Spleen (tissue), 11 donors: ENCODE measurements at regions not wholly inside any gene's neighbourhood (a gene's known extent, or its start where the extent isn't known, plus 50 kb on each side); places are given as distances from the start of the nearest gene placed in this dataset.

Experiments used
- DNase-seq: peaks from one replicate; pipeline ENCODE4 v3.0.0-alpha.2; 2020
- H3K27ac ChIP-seq, 8 donors: fragments of 200-600 bp; sonication (generic) in 7 of 8; 1 replicate in 4 of 8; 2 replicates in 4 of 8; pipeline versions ENCODE4 v1.5.0 to v1.8.0; 2016 to 2021; ENCODE audit warnings: inconsistent platforms in 4 of 8, mild to moderate bottlenecking in 4 of 8, moderate library complexity in 1 of 8
- H3K27me3 ChIP-seq, 7 donors: fragments of 200-600 bp; sonication (generic) in 6 of 7; replicated peaks in 1 of 7; 1 replicate in 4 of 7; 2 replicates in 3 of 7; pipeline versions ENCODE4 v1.5.0 to v1.8.0; 2016 to 2021; ENCODE audit warnings: inconsistent platforms in 3 of 7, mild to moderate bottlenecking in 1 of 7
- H3K36me3 ChIP-seq, 6 donors: fragments of 200-600 bp; sonication (generic) in 5 of 6; 1 replicate in 4 of 6; 2 replicates in 2 of 6; pipeline versions ENCODE4 v1.5.0 to v1.8.0; 2016 to 2021; ENCODE audit warnings: inconsistent platforms in 2 of 6
- H3K4me1 ChIP-seq, 6 donors: fragments of 200-600 bp; sonication (generic) in 5 of 6; 1 replicate in 3 of 6; 2 replicates in 3 of 6; pipeline versions ENCODE4 v1.5.0 to v1.8.0; 2016 to 2021; ENCODE audit warnings: inconsistent platforms in 3 of 6
- H3K4me3 ChIP-seq, 8 donors: fragments of 200-600 bp; sonication (generic) in 7 of 8; 1 replicate in 4 of 8; 2 replicates in 4 of 8; pipeline versions ENCODE4 v1.5.0 to v1.8.0; 2016 to 2021; ENCODE audit warnings: inconsistent platforms in 4 of 8, mild to moderate bottlenecking in 4 of 8, moderate library complexity in 2 of 8
- H3K9me3 ChIP-seq, 8 donors: fragments of 200-600 bp; sonication (generic) in 7 of 8; 1 replicate in 4 of 8; 2 replicates in 4 of 8; pipeline versions ENCODE4 v1.5.0 to v1.8.0; 2016 to 2021; ENCODE audit warnings: inconsistent platforms in 4 of 8
- CTCF ChIP-seq, 11 experiments: fragments of 200-600 bp in 7 of 11; fragments of 450-650 bp in 4 of 11; sonication (generic) in 4 of 11; IDR thresholded peaks in 8 of 11; conservative IDR thresholded peaks in 3 of 11; 1 replicate in 7 of 11; 2 replicates in 4 of 11; pipeline versions ENCODE4 v1.4.0 to v1.8.0; 2016 to 2021; ENCODE audit warnings: antibody characterized with exemption in 11 of 11, inconsistent platforms in 4 of 11, mild to moderate bottlenecking in 1 of 11
- POLR2A ChIP-seq, 3 donors: fragments of 450-650 bp; IDR thresholded peaks; one replicate each; pipeline ENCODE4 v1.5.1; 2017; ENCODE audit warnings: antibody characterized with exemption in 3 of 3, mild to moderate bottlenecking in 1 of 3
- POLR2AphosphoS5 ChIP-seq, 3 donors: sonication (generic); formaldehyde crosslinking; IDR thresholded peaks; one replicate each; pipeline ENCODE4 v1.5.1; 2017; ENCODE audit warnings: antibody characterized with exemption in 3 of 3
- WGBS, 5 donors: extraction: QIAGEN DNeasy Blood & Tissue Kit in 3 of 5; methylation state at CpG; one replicate each; pipeline versions ENCODE4 v1.1.5 to v1.1.7; 2013 to 2018; 5-methylcytosine and 5-hydroxymethylcytosine counted together
- intact Hi-C: fragments of 100-400 bp; cut with DNase I; formaldehyde crosslinking; loops from one replicate; pipeline ENCODE4 v1.15.0; 2023; ENCODE audit warnings: low total_unique reads
- donor health status: healthy with polysubstance abuse.
- donor health status: DM: no; HTN: no; CAD: no; lungs with moderate emphysema.
- donor health status: DM: no; HTN: no; CAD: no.
- donor health status: Bipolar disorder and iron deficiency.
- donor health status: healthy.
- donor health status: DM: no; HTN: no; CAD: no.
- donor health status: DM: yes; HTN: yes; CAD: no.

GRCh38 chr4:25981749-25982148 lies 67.7 kb downstream of the SMIM20 start:
- no peak for TF ChIP-seq POLR2AphosphoS5 (IDR thresholded peaks at IDR 0.05)
- TF ChIP-seq POLR2A (IDR thresholded peaks at IDR 0.05), result no peak
- TF ChIP-seq CTCF (IDR thresholded peaks at IDR 0.05 in 8 of 11, conservative IDR thresholded peaks at IDR 0.05 in 3 of 11), result no peak
- WGBS, 5 donors, result 72 to 94% (median 75%) methylated on average over 3 of the region's 3 CpGs
- no peak overlapping the region for H3K4me3 ChIP-seq
- H3K9me3 ChIP-seq, result no peaks in the 10 kb centered on the region
- H3K36me3 ChIP-seq, result no peaks in the 10 kb centered on the region
- H3K27ac ChIP-seq, result no peak overlapping the region
- no peaks in the 10 kb centered on the region for H3K27me3 ChIP-seq
- intact Hi-C loops, result no loop called here
- no peak for DNase-seq
- peaks cover 0 to 8% (median 0%) of the 10 kb centered on the region in 6 donors for H3K4me1 ChIP-seq

GRCh38 chr4:25982962-25983361 lies 68.9 kb downstream of the SMIM20 start:
- Histone ChIP-seq H3K27me3 (no peaks in the 10 kb centered on the region), H3K4me1 (peaks cover 0 to 11% (median 3%) of the 10 kb centered on the region in 6 donors), H3K9me3 (no peaks in the 10 kb centered on the region), H3K4me3 (no peak overlapping the region), H3K27ac (no peak overlapping the region), H3K36me3 (no peaks in the 10 kb centered on the region)
- WGBS, 5 donors, result 75 to 82% (median 76%) methylated on average over 7 of the region's 7 CpGs
- DNase-seq, result no peak
- intact Hi-C loops, result no loop called here
- TF ChIP-seq POLR2A (IDR thresholded peaks at IDR 0.05) (no peak), CTCF (IDR thresholded peaks at IDR 0.05 in 8 of 11, conservative IDR thresholded peaks at IDR 0.05 in 3 of 11) (no peak), POLR2AphosphoS5 (IDR thresholded peaks at IDR 0.05) (no peak)

- WGBS, 5 donors, result 74 to 87% (median 82%) methylated on average over 6 of the region's 6 CpGs
- intact Hi-C loops, result no loop called here
- H3K36me3 ChIP-seq, result no peaks in the 10 kb centered on the region
These were observed 70.2 kb downstream of the SMIM20 start for GRCh38 chr4:25984266-25984665.

GRCh38 chr4:25984796-25985195 lies 70.8 kb downstream of the SMIM20 start:
- no peak for DNase-seq
- intact Hi-C loops, result no loop called here
- TF ChIP-seq POLR2A (IDR thresholded peaks at IDR 0.05) (no peak), CTCF (IDR thresholded peaks at IDR 0.05 in 8 of 11, conservative IDR thresholded peaks at IDR 0.05 in 3 of 11) (no peak), POLR2AphosphoS5 (IDR thresholded peaks at IDR 0.05) (no peak)
- WGBS, 5 donors, result 72 to 83% (median 74%) methylated on average over 5 of the region's 5 CpGs
- H3K27ac ChIP-seq, result no peak overlapping the region
- H3K9me3 ChIP-seq, result no peaks in the 10 kb centered on the region
- no peaks in the 10 kb centered on the region for H3K27me3 ChIP-seq
- no peak overlapping the region for H3K4me3 ChIP-seq
- no peaks in the 10 kb centered on the region for H3K36me3 ChIP-seq
- peaks cover 4 to 17% (median 9%) of the 10 kb centered on the region in 6 donors for H3K4me1 ChIP-seq

More at GRCh38 chr4:25984266-25984665, 70.2 kb downstream of the SMIM20 start:
- Histone ChIP-seq H3K4me1 (peaks cover 4 to 17% (median 9%) of the 10 kb centered on the region in 6 donors), H3K4me3 (no peak overlapping the region), H3K9me3 (no peaks in the 10 kb centered on the region), H3K27me3 (no peaks in the 10 kb centered on the region), H3K27ac (no peak overlapping the region)
- TF ChIP-seq POLR2A (IDR thresholded peaks at IDR 0.05) (no peak), POLR2AphosphoS5 (IDR thresholded peaks at IDR 0.05) (no peak), CTCF (IDR thresholded peaks at IDR 0.05 in 8 of 11, conservative IDR thresholded peaks at IDR 0.05 in 3 of 11) (no peak)
- DNase-seq, result no peak
